ENCODE measurements at regions not wholly inside any gene's neighbourhood (a gene's known extent, or its start where the extent isn't known, plus 50 kb on each side); places are given as distances from the start of the nearest gene placed in this dataset.

DNA sequence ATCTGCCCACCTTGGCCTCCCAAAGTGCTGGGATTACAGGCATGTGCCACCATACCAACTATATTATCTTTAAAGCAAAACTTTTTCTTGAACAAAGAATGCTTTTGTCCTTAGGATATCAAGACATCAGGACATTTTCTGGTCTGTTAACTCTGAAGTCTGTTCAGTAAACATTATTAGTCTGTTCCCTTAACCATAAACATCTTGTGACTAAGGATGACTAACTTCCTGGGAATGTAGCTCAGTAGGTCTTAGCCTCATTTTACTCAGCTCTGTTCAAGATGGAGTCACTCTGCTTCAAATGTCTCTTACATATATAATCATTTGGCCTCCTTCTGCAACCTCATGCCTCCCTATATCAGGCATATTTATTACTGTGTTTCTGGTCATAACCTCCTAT is 122.9 kb downstream of the UBE2NL start:
- TF ChIP-seq YY1 (IDR thresholded peaks at IDR 0.05; ENCODE audit: low read depth) (no peak), EP300 (IDR thresholded peaks at IDR 0.05; ENCODE audit: borderline replicate concordance) (no peak), RAD21 (IDR thresholded peaks at IDR 0.05; ENCODE audit: low read depth) (no peak)

Measured in Ishikawa (cell line).